RWPE1 (cell line): ENCODE measurements at regions not wholly inside any gene's neighbourhood (a gene's known extent, or its start where the extent isn't known, plus 50 kb on each side); places are given as distances from the start of the nearest gene placed in this dataset.
A peak's percentile ranks its signal among the peaks of the same experiment; 100 is the strongest.

Source experiments
- CTCF ChIA-PET: fragments of 350-600 bp; sonication (Branson Sonifier 250); formaldehyde crosslinking; extraction: SDS; loops from one replicate; lab custom pipeline; 2021; lab: Yijun Ruan, JAX
- POLR2A ChIA-PET: fragments of 400-600 bp; formaldehyde crosslinking; extraction: SDS; loops from one replicate; lab custom pipeline; 2020; ENCODE audit warnings: antibody characterized with exemption; ENCODE audit not compliant: low non-redundant PET; lab: Yijun Ruan, JAX
- DNase-seq: peaks from one replicate; pipeline ENCODE4 v3.0.0; 2012; ENCODE audit warnings: low spot score
- H3K27ac ChIP-seq: fragments of 450-650 bp; 2 replicates; pipeline ENCODE4 v1.5.1; 2017
- TF ChIP-seq, protein P1 (sequence below): fragments of 450-650 bp; conservative IDR thresholded peaks from 2 replicates; pipeline ENCODE4 v1.5.1; 2017; ENCODE audit warnings: low read depth, mild to moderate bottlenecking

DNA sequence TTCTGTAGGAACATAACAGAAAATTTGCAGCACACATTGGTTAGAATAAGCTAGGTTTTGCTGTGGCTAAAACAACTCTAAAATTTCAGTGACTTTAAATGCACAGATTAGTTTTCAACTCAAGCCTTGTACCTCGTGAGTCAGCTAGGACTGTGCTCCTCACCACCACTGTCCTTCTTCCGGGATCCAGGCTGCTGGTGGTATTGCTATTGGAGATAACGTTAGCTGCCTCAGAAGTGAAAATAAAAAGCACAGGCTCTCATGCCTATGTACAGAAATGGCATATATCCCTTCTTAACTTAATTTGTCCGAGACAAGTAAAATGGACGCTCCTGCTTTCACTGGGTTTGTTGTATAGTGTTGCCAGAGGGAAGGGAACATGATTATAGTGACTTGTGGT is 931.1 kb upstream of the EYS start:
- CTCF ChIA-PET, result no interaction called here
- no peak for DNase-seq

DNA sequence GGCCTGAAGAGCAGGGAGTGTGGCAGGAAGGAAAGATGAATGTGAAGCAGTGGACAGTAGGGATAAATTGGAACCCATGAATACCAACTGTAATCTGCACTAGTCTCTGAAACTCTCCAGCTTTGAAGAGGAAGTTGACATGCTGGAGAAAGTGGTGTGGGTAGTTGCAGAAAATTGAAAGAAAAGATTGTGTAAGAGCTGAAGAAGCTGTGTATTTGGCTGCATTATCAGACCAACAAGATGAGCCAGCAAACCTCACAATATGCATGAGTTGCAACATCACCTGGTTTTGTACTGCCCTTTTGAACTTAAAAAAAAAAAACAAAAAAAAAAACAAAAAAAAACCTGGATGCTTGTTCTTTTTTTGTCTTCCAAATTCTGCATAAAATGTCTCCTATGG is 921.9 kb upstream of the EYS start:
- POLR2A ChIA-PET, result no interaction called here
- no peak overlapping the region for H3K27ac ChIP-seq
- DNase-seq, result no peak
- CTCF ChIA-PET, result no interaction called here
- TF ChIP-seq, protein P1, sequence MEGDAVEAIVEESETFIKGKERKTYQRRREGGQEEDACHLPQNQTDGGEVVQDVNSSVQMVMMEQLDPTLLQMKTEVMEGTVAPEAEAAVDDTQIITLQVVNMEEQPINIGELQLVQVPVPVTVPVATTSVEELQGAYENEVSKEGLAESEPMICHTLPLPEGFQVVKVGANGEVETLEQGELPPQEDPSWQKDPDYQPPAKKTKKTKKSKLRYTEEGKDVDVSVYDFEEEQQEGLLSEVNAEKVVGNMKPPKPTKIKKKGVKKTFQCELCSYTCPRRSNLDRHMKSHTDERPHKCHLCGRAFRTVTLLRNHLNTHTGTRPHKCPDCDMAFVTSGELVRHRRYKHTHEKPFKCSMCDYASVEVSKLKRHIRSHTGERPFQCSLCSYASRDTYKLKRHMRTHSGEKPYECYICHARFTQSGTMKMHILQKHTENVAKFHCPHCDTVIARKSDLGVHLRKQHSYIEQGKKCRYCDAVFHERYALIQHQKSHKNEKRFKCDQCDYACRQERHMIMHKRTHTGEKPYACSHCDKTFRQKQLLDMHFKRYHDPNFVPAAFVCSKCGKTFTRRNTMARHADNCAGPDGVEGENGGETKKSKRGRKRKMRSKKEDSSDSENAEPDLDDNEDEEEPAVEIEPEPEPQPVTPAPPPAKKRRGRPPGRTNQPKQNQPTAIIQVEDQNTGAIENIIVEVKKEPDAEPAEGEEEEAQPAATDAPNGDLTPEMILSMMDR, result no peak

More for the DNA sequence above, 931.1 kb upstream of the EYS start:
- TF ChIP-seq, protein P1, result no peak
- no peak overlapping the region for H3K27ac ChIP-seq
- POLR2A ChIA-PET, result no interaction called here

DNA sequence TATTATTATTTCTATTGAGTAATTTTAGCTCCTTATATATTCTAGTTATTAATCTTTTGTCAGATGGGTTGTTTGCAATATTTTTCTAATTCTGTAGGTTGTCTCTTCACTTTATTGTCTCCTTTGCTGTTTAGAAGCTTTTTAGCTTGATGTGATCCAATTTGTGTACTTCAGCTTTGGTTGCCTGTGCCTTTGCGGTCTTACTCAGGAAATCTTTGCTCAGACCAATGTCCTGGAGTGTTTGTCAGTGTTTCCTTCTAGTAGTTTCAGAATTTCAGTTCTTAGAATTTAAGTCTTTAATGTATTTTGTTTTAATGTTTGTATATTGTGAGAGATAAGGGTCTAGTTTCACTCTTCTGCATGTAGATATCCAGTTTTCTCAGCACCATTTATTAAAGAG is 916.0 kb upstream of the EYS start:
- ChIA-PET POLR2A (no interaction called here), CTCF (no interaction called here)
- TF ChIP-seq, protein P1, result no peak
- no peak overlapping the region for H3K27ac ChIP-seq
- DNase-seq, result no peak

DNA sequence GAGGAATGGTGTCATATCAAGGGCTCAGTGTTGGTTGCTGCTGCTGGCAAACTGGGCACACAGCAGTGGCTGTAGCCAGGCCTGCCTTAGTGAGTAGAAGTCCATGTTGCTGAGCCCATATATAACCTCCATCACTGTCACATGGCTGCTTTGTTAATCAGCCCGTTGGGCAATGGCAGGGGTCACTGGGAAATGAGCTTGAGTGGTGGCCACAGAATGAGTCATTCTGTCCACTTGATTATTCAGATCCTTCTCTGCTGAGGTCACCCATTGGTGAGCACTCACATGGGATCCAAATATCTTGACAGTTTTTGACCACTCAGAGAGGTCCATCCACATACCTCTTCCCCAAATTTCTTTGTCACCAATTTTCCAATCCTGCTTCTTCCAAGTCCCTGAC is 898.9 kb upstream of the EYS start:
- ChIA-PET CTCF (no interaction called here), POLR2A (no interaction called here)
- DNase-seq, result no peak
- H3K27ac ChIP-seq, result no peak overlapping the region
- TF ChIP-seq, protein P1, result no peak

DNA sequence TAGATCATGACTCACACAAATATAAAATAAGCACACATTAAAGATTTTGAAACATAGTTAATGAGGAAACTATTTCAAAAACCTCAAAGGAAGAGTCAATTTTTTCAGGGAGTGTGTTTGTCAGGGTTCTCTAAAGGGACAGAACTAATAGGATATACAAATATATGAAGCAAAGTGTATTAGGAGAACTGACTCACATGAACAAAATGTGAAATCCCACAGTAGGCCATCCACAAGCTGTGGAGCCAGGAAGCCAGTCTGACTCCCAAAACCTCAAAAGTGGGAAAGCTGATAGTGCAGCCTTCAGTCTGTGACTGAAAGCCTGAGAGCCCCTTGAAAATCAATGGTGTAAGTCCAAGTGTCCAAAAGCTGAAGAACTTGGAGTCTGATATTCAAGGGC is 898.0 kb upstream of the EYS start:
- no peak overlapping the region for H3K27ac ChIP-seq
- TF ChIP-seq, protein P1, result no peak
- ChIA-PET POLR2A (no interaction called here), CTCF (no interaction called here)
- DNase-seq, result no peak

DNA sequence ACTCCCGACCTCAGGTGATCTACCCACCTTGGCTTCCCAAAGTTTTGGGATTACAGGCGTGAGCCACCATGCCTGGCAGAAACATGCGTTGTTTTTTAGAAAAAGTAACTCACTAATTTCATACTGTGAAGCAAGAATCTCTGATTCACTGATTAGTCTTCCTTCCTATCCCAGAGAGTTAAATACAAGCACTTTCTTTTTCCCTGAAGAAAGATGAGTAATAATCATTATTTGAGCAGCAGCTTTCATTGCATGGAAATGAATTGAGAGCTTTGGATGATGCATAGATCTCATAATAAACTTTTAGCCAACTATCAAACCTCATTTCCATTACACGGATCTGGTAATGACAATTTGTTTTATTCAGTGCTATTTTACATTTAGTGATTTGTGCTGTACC is 892.5 kb upstream of the EYS start:
- ChIA-PET POLR2A (no interaction called here), CTCF (interaction anchor here (0.7 kb wide), 2 partner anchors 219 to 340 kb away, joined by 3 to 5 read pairs; no protein-coding TSS in a partner anchor)
- DNase-seq, result peak; percentile 55
- H3K27ac ChIP-seq, result no peak overlapping the region
- TF ChIP-seq, protein P1, result no peak

DNA sequence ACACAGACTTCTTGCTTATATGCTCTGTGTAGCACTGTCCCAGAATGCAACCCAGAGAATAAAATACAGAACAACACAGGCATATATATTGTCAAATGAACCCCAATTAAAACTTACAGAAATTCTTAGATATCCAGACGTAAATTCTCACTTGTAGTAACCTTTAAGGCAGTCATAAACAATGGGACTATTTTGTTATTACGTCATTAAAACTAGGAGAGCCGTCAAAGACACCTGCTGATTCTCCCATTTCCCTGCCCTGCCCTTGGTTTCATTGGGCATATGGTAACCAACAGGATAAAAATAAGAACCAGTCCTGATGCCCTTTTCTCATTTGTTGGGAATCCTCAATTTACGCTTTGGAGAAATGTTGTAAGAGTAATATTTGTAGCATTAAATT is 871.3 kb upstream of the EYS start:
- DNase-seq, result no peak
- ChIA-PET CTCF (no interaction called here), POLR2A (no interaction called here)
- TF ChIP-seq, protein P1, result no peak
- no peak overlapping the region for H3K27ac ChIP-seq
